ENCODE measurements at regions not wholly inside any gene's neighbourhood (a gene's known extent, or its start where the extent isn't known, plus 50 kb on each side); places are given as distances from the start of the nearest gene placed in this dataset.
"Not testable (repeated sequence)": the region's sequence is repeated elsewhere in the genome, so short reads cannot be mapped to it uniquely, and the experiment has no call there.

GRCh38 chr6:27112974-27113373 is 134.5 kb upstream of the PRSS16 start:
- DNase-seq: no peak

GRCh38 chr6:27119329-27119728 is 128.2 kb upstream of the PRSS16 start:
- no peak for DNase-seq

DNA sequence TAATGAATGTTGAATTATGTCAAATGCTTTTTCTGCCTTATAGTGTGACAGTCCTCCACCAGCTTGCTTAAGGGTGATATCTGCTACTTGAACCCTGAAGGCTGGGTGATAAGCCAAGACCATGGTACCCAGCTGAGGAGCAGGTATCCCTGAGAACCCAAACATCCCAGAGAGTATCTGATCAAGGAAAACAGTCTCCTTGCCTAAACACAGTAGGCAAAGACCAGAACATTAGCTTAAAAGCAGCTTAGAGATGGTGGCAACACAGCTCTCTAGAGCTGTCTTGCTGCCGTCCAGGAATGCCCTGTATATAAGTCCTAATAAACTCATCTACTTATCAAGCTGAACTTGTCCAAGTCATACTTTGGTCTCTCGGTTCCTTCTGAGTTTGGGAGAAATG is 127.7 kb upstream of the PRSS16 start:
- no peak for DNase-seq

DNA sequence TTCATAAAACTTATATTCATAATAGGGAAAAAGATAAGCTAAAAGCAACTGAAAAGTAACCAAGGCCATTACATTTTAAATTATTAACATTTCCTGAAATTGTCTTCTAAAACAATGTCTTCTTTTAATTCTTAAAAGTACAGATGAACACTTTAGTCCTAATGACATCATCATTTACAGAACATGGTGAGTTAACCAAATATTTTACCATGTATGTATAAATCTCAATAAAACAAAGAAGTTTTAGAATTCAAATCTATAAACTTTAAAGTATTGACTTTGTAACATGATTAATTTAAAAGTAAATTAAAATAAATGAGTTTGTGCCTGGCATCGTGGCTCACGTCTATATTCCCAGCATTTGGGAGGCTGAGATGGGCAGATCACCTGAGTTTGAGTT is 125.9 kb upstream of the PRSS16 start:
- no peak for DNase-seq

DNA sequence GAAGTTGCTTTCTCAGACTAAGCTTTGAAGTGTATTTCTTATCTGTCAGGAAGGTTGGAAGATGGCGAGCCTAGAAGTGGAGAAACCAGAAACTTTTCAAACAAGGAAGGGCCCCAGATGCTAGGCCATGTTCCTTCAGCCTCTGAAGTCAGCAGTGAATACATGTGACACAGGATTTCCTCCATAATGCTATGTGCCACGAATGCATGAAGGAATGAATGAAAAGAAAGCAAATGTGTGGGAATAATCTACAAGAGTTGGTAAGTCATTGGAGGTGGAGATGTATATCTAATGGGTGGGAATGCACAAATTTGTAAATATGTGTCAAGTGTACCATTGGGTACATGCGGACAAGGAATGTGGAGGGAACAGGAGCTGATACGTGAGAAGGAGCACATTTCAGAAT is 123.2 kb upstream of the PRSS16 start:
- DNase-seq: no peak

DNA sequence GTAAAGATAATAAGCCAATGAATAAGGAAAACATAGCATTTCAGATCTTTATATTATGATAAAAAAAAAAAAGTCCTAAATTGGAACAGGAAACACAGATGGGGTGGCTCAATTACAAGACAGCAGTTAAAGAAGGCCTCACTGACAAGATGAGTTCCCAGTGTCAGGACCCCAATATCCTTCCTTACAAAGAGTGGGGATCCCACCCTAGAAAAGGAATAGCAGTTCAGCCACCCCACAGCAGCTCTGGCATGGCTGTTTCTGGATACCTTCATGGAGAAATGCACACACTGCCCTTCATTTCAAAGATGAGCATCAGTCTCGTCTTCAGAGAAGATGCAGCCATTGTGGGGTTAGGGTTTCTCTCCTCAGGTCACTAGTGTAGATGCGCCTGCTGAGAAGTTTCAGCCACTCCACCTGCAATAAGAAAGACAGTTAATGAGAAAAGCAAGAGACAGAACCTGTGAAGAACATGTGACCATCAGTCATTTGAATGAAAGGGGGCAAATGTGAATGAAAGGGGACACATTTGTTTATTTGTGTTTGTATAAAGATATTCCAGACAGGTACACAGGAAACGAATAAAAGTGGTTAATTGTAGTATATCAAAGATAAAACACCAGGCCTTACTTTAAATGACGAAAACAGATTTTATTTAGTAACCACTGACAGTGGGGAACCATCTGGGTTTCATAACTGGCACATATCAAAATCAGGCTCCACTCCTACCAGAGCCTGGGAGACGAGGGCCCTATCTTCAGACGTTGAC is 121.3 kb upstream of the PRSS16 start:
- DNase-seq: no peak

- peak; percentile 87 for DNase-seq
Observed at GRCh38 chr6:27126815-27127537, 120.5 kb upstream of the PRSS16 start.

- DNase-seq: not testable (repeated sequence)
Observed at GRCh38 chr6:27127874-27128273, 119.6 kb upstream of the PRSS16 start.

- no peak for DNase-seq
Observed at GRCh38 chr6:27128311-27129094, 119.0 kb upstream of the PRSS16 start.

GRCh38 chr6:27129095-27129815 is 118.2 kb upstream of the PRSS16 start:
- DNase-seq: no peak

GRCh38 chr6:27129917-27130316 is 117.6 kb upstream of the PRSS16 start:
- no peak for DNase-seq

- DNase-seq: no peak
Observed at GRCh38 chr6:27130668-27131428, 116.7 kb upstream of the PRSS16 start.

- DNase-seq: not testable (repeated sequence)
Observed at GRCh38 chr6:27132282-27132531, 115.3 kb upstream of the PRSS16 start.

DNA sequence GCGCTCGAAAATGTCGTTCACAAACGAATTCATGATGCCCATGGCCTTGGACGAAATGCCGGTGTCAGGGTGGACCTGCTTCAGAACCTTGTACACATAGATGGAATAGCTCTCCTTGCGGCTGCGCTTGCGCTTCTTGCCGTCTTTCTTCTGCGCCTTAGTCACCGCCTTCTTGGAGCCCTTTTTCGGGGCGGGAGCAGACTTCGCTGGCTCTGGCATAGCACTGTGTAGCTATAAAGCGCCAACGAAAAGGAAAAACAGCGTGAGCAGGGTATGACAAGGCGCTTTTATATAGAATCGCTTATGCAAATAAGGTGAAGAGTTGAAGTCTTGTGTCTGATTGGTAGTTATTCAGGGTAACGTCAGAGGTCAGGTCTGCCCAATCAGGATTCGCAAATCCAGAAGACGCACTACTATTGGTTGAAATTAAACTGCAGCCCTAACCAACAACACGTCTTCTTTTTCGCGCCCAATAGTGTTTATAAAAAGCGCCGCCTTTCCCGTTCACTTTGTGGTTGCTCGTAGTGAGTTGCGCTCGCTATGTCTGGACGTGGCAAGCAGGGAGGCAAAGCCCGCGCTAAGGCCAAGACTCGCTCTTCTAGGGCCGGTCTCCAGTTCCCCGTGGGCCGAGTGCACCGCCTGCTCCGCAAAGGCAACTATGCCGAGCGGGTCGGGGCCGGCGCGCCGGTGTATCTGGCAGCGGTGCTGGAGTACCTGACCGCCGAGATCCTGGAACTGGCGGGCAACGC is 114.8 kb upstream of the PRSS16 start:
- DNase-seq: peak; percentile 98

GRCh38 chr6:27133281-27134227 is 113.9 kb upstream of the PRSS16 start:
- DNase-seq: peak; percentile 67

DNA sequence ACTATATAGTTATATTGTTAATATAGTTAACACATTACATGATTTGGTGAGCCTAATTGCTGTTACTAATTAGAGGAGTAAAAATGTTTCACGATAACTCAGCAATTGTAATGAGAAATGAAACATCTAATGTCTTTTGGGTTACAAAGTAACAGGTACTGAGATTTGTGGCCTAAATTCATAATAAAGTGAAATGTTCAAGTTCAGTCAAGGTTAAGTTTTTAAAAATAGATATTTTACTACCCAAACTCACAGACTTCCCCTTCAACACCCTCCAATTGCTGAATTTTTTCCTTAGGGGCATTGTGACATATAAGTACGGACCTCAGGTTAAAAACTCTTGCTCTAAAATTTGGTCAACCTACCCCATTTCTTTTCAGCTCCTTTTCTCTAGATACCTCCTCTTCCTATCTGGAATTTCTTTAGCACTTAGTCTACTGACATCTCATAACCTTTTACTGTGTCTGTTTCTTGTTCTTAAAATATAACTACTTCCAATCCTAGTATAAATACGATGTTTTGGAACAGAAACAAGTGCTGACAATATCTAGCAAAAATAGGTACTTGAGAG is 112.3 kb upstream of the PRSS16 start:
- no peak for DNase-seq

GRCh38 chr6:27136077-27136644 is 111.3 kb upstream of the PRSS16 start:
- no peak for DNase-seq

GRCh38 chr6:27136978-27137814 is 110.3 kb upstream of the PRSS16 start:
- no peak for DNase-seq

- DNase-seq: no peak
Observed at GRCh38 chr6:27138406-27138805, 109.1 kb upstream of the PRSS16 start.

Measured in GDM1 (cell line).